GM21528 (cell line): ENCODE measurements at regions not wholly inside any gene's neighbourhood (a gene's known extent, or its start where the extent isn't known, plus 50 kb on each side); places are given as distances from the start of the nearest gene placed in this dataset.
"Not testable (repeated sequence)": the region's sequence is repeated elsewhere in the genome, so short reads cannot be mapped to it uniquely, and the experiment has no call there.

Experiments
- ATAC-seq: cut with Tn5 transposase; IDR thresholded peaks from one replicate; pipeline ENCODE4 v1.9.1; 2021; ENCODE audit warnings: mild to moderate bottlenecking, moderate library complexity; ENCODE audit not compliant: unreplicated experiment, low FRiP score

DNA sequence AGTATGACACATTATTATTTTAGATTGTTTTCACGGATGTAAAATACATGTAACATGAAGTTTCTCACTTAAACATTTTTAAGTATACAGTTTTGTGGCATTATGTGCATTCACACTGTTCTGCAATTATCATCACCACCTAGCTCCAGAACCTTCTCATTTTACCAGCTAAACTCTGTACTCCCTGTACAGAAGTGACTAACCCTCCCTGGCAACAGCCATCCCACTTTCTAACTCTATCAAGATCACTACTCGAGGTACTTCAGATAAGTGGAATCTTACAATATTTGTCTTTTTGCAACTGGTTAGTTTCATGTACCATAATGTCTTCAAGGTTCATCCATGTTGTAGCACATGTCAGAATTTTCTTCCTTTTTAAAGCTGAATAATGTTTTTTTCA, 116.3 kb upstream of the IGF1R start:
- no peak for ATAC-seq

DNA sequence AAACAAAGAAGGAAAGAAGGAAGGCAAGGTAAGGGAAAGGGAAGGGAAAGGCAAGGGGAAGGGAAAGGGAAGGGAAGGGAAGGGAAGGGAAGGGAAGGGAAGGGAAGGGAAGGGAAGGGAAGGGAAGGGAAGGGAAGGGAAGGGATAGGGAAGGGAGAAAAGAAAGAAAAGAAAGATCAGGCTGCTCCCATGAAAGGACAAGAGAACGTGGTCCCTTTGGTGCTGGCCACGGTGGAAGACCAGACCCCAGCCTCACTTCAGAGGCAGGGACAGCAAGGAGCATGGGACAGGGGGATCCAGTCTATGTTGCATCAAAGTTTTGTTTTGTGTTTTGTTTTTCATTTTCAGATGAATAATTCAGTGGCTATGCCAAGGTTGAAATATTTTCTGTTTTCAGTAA, 111.4 kb upstream of the IGF1R start:
- ATAC-seq = no peak

DNA sequence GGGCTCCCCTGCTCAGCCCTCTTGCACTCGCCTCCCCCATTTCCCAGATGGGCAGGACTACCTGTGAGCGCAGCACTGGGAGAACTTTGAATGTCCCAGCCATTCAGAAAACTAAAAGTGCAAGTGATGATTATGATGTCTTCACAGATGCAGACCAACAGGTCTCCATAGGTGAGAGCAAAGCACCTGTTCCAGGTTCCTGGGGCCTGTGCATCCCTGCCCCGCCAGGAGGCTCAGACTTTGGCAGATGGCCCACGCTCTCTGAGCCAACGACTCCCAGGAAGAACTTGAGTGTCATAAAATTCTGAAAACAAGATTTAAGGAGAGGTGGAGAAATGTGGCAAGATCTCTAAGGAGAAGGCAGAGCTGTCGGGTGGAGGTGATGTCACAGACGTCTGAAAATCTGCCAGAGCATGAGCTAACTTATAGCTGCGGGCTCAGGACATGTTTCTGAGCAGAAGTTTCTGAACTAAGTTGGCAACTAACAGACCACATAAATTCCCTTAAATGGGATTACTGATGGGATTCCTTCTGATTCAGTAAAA, 110.8 kb upstream of the IGF1R start:
- ATAC-seq = no peak

DNA sequence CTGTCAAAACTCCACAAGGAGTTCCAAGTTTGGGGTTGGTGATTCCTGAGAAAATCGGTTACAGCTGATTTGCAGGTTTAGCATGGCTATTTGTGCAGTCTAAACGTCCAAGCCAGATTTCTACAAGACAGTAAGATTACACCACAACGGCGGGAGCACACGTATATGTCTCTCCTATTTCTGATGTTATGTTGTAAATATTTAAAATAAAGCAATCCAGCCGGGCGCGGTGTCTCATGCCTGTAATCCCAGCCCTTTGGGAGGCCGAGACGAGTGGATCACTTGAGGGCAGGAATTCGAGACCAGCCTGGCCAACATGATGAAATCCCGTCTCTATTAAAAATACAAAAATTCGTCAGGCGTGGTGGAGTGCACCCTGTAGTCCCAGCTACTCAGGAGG, 106.8 kb upstream of the IGF1R start:
- no peak for ATAC-seq

DNA sequence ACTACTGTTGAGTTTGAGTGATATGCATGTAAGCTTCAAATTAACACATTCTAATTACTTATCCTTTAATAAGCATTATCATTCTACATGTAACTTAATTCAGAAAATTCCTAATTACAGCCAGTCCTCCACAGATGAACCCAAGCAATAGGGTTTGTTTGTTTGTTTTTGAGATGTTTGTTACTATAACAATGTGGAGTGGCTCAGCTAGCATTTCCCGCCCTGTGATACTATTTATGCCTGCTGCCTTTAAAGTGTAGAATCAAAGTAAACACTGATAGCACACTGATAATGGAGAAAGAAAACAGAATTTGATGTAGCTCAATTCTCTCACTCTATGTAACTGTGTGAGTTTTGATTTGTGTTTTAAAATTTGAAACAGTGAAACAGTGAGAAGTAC, 105.1 kb upstream of the IGF1R start:
- no peak for ATAC-seq

DNA sequence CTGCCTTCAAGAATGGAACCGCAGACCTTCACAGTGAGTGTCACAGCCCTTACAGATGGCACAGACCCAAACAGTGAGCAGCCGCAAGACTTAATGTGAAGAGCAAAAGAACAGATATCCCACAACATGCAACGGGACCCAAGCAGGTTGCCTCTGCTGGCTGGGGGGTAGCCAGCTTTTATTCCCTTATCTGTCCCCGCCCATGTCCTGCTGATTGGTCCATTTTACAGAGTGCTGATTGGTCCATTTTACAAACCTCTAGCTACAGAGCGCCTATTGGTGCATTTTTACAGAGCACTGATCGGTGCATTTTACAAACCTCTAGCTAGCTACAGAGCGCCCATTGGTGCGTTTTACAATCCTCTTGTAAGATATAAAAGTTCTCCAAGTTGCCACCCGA, 102.0 kb upstream of the IGF1R start:
- no peak for ATAC-seq

DNA sequence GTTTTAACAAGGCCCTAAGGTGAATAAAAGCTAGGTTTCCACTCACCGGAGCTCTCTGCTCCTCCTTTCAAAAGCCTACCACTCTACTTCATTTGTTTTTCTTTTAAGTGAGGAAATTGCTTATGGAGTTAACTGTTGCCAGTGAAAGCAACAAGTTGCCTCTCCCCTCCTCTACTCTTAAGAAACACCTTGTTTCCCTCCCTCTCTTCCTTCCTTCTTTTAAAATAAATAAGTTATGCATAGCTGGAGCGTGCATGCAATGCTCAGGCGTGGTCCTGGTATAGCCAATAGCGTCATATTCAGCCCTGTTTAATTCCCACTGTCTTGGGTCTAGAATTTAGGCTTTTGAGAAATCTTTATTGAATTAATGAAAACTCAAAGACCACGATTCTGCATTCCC, 101.1 kb upstream of the IGF1R start:
- no peak for ATAC-seq

DNA sequence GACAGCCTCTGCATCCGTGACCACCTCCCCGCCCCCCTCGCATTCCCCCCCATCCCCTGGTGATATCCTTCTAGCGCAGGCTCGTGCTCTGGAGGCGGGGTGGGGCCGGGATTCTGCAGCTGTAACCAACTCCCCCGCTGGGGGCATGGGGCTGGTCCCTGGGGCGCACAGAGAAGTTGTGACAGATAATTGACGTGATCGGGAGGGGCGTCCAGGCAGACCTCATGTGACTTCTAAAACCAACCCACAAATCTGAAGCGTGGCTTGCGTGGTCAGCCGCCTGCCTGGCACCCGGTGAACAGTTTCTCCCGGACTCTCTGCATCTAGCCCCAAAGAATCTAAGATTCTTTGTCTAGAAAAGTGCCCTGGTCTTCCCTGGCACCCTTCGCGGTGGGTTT, 100.6 kb upstream of the IGF1R start:
- ATAC-seq = no peak

DNA sequence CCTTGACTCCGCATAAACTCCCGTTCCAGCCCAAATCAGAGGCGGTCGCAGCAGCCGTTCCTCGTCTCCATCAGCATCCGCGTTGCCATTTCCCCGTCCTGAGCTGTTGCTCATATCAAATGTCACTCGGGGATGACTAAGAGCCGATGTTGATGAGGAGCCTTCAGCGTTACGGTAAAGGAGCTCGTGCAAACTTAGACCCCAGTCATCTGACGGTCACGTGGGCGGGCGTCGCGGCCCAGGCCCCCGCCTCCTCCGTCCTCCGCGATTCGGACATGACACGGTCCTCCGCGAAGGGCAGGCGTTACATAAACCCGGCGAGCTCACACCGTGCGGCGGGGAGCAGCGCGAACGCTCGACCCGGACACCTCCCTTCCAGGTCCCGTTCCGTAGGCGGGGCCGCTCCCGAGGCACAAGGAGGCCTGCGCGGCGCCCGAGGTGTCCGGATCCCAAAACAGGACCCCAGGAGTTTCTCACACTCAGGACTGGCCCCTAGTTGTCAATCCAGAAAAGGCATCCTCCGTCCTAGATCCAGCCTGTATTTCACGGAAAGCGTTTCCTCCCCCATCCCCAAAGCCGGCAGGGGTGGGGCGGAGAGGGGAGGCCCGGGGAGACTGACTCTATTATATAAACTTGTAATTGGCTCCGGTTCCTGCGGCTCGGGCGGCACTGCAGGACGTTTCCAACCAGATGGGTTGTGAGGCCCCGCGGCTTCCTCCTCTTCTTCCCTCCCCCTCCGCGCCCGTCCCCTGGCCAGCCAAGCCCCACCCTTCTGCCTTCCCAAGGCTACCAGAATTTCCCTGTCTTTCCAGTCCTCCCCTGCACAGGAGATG, 100.0 kb upstream of the IGF1R start:
- no peak for ATAC-seq

DNA sequence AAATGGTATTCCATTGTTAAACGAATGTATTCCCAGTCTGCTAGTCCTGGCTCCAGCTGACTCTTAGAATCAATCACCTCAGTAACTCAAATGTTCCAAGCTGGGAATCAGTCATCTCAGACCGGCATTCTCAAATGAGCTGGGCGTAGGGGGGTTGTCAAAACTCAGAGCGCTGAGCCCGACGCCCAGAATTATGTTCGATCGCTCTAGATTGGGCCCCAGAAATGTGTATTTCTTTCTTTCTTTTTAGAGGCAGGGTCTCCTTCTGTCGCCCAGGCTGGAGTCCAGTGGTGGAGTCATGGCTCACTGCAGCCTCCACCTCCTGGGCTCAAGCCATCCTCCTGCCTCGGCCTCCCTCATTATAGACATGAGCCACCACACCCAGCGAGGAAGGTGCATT, 99.3 kb upstream of the IGF1R start:
- no peak for ATAC-seq

DNA sequence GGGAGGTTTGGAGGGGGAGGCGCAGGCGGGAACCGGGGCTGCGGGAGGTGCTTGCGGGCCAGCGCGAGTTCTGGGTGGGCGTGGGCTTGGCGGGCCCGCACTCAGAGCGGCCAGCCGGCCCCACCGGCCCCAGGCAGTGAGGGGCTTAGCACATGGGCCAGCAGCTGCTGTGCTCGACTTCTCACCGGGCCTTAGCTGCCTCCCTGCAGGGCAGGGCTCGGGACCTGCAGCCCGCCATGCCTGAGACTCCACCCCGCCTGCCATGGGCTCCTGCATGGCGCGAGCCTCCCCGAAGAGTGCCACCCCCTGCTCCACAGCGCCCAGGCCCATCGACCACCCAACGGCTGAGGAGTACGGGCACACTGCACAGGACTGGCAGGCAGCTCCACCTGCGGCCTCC, 98.6 kb upstream of the IGF1R start:
- ATAC-seq = no peak

DNA sequence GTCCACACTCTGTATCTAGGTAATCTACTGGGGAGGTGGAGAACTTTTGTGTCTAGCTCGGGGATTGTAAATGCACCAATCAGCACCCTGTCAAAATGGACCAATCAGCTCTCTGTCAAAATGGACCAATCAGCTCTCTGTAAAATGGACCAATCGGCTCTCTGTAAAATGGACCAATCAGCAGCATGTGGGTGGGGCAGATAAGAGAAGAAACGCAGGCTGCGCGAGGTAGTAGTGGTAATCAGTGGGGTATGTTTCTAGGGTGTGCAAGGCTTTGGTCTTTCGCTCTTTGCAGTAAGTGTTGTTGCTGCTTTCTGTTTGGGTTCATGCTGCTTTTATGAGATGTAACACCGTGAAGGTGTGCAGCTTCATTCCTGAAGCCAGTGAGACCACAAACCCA, 98.0 kb upstream of the IGF1R start:
- not testable (repeated sequence) for ATAC-seq

DNA sequence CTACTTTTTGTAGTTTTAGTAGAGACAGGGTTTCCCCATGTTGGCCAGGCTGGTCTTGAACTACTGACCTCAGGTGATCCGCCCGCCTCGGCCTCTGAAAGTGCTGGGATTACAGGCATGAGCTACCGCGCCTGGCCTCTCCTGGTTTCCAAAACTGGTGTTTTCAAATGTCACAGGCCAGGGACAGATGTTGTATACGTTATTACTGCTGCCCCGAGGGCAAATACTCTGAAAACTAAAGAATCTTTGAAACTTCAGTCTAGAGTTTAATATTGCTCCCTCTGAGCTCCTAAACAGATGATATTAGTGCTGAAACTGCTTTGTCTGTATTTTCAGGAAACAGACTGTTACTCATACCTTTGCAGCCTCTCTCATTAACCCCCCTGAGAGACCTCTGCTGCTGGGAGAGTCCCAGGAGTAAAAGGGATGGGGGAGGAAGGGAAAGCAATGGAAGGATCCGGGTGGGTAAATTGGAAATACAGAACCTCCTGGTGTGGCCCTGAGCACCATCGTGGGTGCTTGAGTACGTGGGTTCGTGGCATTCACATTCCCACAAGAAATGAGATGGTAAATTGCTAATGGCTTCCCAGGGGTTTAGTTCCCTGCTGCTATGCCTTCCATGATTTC, 96.3 kb upstream of the IGF1R start:
- ATAC-seq = no peak

DNA sequence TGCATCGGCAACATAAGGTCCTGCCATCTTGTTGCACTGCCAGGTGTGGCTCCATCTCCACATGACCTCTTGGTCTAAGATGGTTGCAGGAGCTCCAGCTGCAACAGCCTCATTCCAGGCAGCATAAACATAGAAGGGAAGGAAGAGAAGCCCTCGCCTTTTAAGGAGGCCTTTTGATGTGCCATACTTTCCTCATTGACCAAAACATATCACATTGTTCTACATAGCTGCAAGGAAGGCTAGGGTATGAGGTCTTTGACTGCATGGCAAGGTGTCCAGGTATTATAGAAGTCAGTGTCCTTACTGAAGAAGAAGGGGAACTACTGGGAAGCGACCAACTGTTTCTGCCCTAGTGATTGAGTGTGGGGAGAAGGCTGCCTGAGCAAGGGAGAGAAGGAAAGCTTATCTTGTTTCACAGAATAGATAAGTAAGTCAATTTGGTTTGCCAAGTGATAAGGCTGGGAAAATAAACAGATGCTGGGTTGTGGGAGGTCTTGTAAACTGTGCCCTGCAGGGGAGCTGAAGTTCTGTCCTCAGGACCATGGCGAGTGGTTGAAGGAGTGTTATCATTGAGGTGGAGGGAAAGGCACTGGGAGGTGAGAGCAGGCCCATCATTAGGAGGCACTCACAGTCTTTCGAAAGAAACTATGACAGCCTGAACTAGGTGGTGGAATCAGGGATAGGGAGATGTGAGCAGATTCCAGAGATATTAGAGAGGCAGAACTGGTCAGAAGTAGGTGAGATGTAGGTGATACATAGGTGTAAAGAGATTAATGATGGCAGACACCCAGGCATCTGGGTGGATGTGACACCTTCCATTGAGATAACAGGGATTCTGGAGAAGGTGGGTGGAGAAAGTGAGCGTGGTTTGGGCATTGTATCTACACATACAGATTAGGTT, 93.8 kb upstream of the IGF1R start:
- ATAC-seq = no peak

DNA sequence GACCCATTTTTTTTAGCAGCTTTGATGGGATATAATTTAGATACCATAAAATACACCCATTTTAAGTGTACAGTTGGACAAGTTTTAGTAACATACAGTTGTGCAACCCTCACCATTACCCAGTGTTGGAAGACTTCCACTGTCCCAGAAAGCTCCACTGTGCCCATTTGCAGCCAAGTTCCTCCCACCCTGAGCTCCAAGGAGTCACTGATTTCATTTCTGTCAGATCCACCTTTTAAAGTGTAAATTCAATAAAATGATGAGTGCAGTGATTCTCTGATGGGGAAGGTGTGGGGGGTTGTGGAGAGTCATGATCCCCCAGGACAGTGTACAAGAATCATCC, 93.2 kb upstream of the IGF1R start:
- no peak for ATAC-seq

DNA sequence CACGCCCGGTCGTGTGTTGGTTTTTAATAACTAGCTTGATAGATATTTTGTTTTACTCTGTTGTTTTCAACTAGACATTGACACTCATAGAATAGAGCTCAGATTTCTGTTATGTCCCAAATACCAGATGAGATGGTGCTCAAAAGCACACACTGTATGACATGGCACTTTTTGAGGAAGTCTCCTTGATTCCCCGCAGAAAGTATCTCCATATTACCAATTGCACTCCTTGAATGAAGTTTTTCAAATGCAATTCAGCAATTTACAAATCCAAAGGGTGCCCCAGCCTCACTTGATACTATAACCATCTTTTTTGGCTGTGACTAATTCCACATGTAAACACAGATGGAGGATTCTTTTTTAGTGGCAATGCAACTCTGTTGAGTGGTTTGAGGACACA, 92.0 kb upstream of the IGF1R start:
- no peak for ATAC-seq

DNA sequence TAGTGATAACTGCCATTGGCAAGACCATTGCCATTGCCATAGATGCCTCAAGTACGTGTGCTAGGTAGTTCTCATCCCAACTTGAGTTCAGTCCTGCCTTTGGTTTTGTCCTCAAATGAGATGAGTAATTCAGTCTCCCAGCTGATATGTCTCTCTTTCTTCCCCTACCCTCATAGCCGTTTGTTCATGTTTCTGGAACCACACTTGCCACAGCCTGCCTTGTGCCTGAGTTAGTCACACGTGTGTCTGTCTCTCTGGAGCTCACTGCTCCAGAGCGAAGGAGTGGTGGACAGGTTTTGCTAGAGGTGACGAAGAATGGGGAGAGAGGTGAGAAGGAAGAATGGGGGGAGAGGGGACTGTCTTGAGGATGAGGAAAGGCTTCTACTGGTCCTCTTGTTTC, 88.0 kb upstream of the IGF1R start:
- no peak for ATAC-seq

DNA sequence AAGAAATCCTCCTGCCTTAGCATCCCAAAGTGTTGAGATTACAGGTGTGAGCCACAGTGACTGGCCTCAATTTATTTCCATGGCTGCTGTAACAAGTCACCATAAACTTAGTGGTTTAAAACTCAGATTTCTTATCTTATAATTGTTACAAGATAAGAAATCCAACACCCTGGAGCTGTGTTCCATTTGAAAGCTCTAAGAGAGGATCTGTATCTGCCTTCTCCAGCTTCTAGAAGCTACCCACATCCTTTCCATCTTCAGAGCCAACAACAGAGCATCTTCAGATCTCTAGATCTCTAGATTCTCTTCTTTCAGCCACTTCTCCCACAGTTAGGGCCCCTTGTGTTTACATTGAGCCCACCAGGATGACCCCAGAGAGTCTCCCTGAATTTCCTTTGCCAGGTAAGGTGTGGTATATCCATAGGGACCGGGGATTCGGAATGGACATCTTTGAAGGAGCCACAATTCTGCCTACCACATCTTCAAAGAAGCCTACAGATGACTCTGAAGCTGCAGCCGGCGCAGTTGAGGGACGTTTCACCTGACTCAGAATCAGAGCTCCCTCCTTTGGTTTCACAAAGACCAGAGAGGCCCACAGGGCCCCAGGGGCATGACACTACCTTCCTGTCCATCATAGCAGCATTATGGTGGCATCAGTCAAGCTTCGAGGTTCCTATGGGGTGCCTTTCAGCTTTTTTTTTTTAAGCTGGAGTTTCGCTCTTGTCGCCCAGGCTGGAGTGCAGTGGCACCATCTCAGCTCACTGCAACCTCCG, 87.0 kb upstream of the IGF1R start:
- no peak for ATAC-seq

DNA sequence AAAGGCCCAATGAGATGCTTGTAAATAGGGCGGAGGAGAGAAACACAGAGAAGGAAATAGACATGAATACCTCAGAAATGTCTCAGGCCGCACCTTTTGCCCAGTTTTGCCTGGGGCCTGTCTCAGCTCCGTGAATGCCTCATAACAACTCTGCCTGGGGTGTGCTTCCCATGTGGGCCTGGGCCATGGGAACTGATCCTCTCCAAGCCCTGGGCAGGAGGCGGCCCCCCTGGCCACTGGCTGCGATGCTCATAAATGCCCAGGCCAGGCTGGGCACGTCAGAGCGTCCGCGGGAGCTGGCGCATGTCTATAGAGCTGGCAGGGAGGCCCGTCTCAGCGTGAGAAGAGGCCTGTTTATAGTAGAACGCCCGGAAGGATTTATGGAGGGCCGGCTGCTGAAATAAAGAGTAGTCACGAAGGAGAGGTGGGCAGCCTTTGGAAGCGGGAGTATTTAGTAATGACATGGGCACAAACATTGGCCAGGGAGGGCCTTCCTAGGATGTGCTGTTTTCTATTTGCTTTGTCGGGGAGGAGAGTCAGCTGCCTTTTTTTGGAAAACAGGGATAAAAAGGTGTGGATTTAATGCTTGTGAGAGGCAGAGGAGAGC, 85.9 kb upstream of the IGF1R start:
- no peak for ATAC-seq

DNA sequence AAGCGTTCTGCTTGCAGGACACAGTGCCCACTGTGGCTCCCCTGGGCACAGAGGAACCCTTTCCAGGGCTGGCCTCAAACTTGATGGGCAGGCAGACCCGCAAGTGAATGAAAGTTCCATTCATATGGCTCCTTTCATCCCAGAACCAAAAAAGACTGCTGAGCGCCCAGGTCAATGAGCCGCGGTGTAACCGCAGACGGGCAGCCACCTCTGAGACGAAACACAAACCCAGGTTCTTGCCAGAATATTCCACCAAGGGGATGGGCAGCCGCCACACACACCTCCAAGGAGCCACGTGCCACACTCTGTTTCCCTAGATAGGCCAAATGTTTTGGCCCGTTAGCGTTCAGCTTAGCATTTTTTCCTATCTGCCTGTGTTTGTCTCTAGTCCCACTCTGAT, 82.8 kb upstream of the IGF1R start:
- ATAC-seq = no peak
